ENCODE measurements at regions not wholly inside any gene's neighbourhood (a gene's known extent, or its start where the extent isn't known, plus 50 kb on each side); places are given as distances from the start of the nearest gene placed in this dataset.

DNA sequence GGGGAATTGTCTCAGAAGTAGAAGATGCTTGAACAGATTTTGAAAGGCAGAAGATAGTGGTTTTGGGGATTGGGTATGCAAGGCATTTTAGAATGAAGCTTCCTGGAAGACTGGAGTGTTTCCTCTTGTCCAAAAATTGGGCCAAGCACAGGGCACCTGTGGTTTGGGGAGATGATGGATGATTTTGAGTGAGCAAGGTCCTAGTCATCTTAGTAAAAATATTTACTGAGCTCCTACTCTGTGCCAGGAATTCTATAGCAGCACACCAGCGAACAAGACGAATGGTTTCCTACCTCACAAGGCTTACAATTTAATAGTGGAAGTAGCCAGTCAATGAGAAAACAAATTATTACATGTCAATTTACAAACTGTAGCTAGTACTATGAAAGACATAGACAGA is 484.4 kb upstream of the KIF2A start:
- peaks cover 6% of the 10 kb centered on the region for H3K4me1 ChIP-seq (ENCODE audit: control insufficient read depth, insufficient read depth, low read length)
- Mint-ChIP-seq H3K36me3 (no peaks in the 10 kb centered on the region), H3K27ac (no peak overlapping the region), H3K4me3 (no peak overlapping the region), H3K27me3 (ENCODE audit: low read depth in 2 of 2) (peaks cover 3 to 9% of the 10 kb centered on the region in 2 donors), H3K9me3 (peaks cover 2 to 5% of the 10 kb centered on the region in 2 donors), H3K4me1 (peaks cover 0 to 11% of the 10 kb centered on the region in 2 donors)
- ATAC-seq, result no peak
- H3K9me3 ChIP-seq (ENCODE audit: control insufficient read depth, insufficient read depth, low read length), result no peaks in the 10 kb centered on the region
- intact Hi-C loops (cut with micrococcal nuclease), result no loop called here
- 100% methylated on average over 2 of the region's 2 CpGs for WGBS (ENCODE audit: insufficient coverage)
- TF ChIP-seq CTCF (IDR thresholded peaks at IDR 0.05), result no peak
- H3K27ac ChIP-seq (ENCODE audit: low read length), result no peak overlapping the region
- no peak overlapping the region for H3K4me3 ChIP-seq (ENCODE audit: low read length)
- no peak for DNase-seq
- H3K36me3 ChIP-seq (ENCODE audit: control insufficient read depth, insufficient read depth, low read length), result no peaks in the 10 kb centered on the region
- H3K27me3 ChIP-seq (ENCODE audit: control insufficient read depth, insufficient read depth, low read length), result no peaks in the 10 kb centered on the region

DNA sequence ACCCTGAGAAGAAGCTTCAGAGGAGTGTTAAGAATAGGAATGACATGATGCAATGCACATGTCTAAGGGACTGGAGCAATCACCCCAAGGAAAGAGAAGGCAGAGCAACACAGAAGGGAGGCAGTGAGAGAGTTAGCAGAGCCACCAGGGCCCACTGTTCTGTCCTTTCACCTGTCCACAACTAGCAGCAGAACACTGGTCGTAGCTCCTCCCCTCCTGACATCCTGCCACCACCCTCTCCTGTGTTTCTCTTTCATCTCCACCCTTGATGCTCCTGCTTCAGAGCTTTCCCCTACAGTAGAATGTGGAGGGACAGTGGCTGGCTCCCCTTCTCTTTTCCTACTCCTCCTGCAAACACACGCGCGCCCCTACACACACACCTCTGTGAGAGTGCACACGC is 483.4 kb upstream of the KIF2A start:
- Mint-ChIP-seq H3K27me3 (ENCODE audit: low read depth in 2 of 2) (peaks cover 3 to 9% of the 10 kb centered on the region in 2 donors), H3K4me3 (no peak overlapping the region), H3K4me1 (peaks cover 0 to 11% of the 10 kb centered on the region in 2 donors), H3K27ac (no peak overlapping the region), H3K36me3 (no peaks in the 10 kb centered on the region), H3K9me3 (peaks cover 2 to 5% of the 10 kb centered on the region in 2 donors)
- no peaks in the 10 kb centered on the region for H3K36me3 ChIP-seq (ENCODE audit: control insufficient read depth, insufficient read depth, low read length)
- no peak for TF ChIP-seq CTCF (IDR thresholded peaks at IDR 0.05)
- H3K27ac ChIP-seq (ENCODE audit: low read length), result no peak overlapping the region
- intact Hi-C loops (cut with micrococcal nuclease), result no loop called here
- no peaks in the 10 kb centered on the region for H3K9me3 ChIP-seq (ENCODE audit: control insufficient read depth, insufficient read depth, low read length)
- no peak overlapping the region for H3K4me3 ChIP-seq (ENCODE audit: low read length)
- DNase-seq (no peak), ATAC-seq (peak in 1 of 3 donors; percentile 22)
- H3K4me1 ChIP-seq (ENCODE audit: control insufficient read depth, insufficient read depth, low read length), result peaks cover 6% of the 10 kb centered on the region
- H3K27me3 ChIP-seq (ENCODE audit: control insufficient read depth, insufficient read depth, low read length), result no peaks in the 10 kb centered on the region
- WGBS (ENCODE audit: insufficient coverage), result 71% methylated on average over 2 of the region's 5 CpGs

- Histone ChIP-seq H3K4me1 (ENCODE audit: control insufficient read depth, insufficient read depth, low read length) (peaks cover 6% of the 10 kb centered on the region), H3K27ac (ENCODE audit: low read length) (no peak overlapping the region), H3K27me3 (ENCODE audit: control insufficient read depth, insufficient read depth, low read length) (no peaks in the 10 kb centered on the region), H3K9me3 (ENCODE audit: control insufficient read depth, insufficient read depth, low read length) (no peaks in the 10 kb centered on the region), H3K36me3 (ENCODE audit: control insufficient read depth, insufficient read depth, low read length) (no peaks in the 10 kb centered on the region), H3K4me3 (ENCODE audit: low read length) (no peak overlapping the region)
- TF ChIP-seq CTCF (IDR thresholded peaks at IDR 0.05), result no peak
- no peaks in the 10 kb centered on the region for H3K36me3 Mint-ChIP-seq
- intact Hi-C loops (cut with micrococcal nuclease), result no loop called here
- H3K4me3 Mint-ChIP-seq, result no peak overlapping the region
- ATAC-seq (no peak), DNase-seq (no peak)
- peaks cover 0 to 11% of the 10 kb centered on the region in 2 donors for H3K4me1 Mint-ChIP-seq
- 91% methylated on average over 10 of the region's 10 CpGs for WGBS (ENCODE audit: insufficient coverage)
- H3K27me3 Mint-ChIP-seq (ENCODE audit: low read depth in 2 of 2), result peaks cover 3 to 7% of the 10 kb centered on the region in 2 donors
- no peak overlapping the region for H3K27ac Mint-ChIP-seq
- peaks cover 2 to 5% of the 10 kb centered on the region in 2 donors for H3K9me3 Mint-ChIP-seq
Observed at GRCh38 chr5:61823065-61823464, 482.9 kb upstream of the KIF2A start.

DNA sequence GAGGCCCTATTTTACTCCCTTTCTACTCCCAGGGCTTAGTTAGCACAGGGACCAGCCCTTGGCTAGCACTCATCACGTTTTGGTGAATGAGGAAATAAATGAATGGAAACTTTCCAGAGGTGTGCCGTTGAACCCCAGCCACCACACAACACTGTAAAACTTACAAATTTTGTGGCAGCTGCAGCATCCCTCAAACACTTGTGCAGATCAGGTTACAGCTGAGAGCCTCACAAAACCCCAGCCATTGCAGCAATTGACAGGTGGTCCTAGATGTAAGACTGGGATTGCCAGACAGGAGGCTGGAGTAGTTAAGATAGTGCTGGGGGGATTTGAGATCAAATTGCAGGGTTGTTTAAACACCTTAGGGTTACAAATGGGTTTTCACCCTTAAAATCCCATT is 482.2 kb upstream of the KIF2A start:
- H3K4me1 Mint-ChIP-seq, result peaks cover 0 to 11% of the 10 kb centered on the region in 2 donors
- Histone ChIP-seq H3K27me3 (ENCODE audit: control insufficient read depth, insufficient read depth, low read length) (no peaks in the 10 kb centered on the region), H3K9me3 (ENCODE audit: control insufficient read depth, insufficient read depth, low read length) (no peaks in the 10 kb centered on the region), H3K36me3 (ENCODE audit: control insufficient read depth, insufficient read depth, low read length) (no peaks in the 10 kb centered on the region), H3K27ac (ENCODE audit: low read length) (no peak overlapping the region), H3K4me1 (ENCODE audit: control insufficient read depth, insufficient read depth, low read length) (peaks cover 6% of the 10 kb centered on the region), H3K4me3 (ENCODE audit: low read length) (no peak overlapping the region)
- 100% methylated on average over 1 of the region's 2 CpGs for WGBS (ENCODE audit: insufficient coverage)
- H3K27me3 Mint-ChIP-seq (ENCODE audit: low read depth in 2 of 2), result peaks cover 0 to 3% of the 10 kb centered on the region in 2 donors
- no peak for ATAC-seq
- no peak for DNase-seq
- H3K9me3 Mint-ChIP-seq, result peaks cover 2 to 5% of the 10 kb centered on the region in 2 donors
- H3K4me3 Mint-ChIP-seq, result no peak overlapping the region
- intact Hi-C loops (cut with micrococcal nuclease), result no loop called here
- TF ChIP-seq CTCF (IDR thresholded peaks at IDR 0.05), result no peak
- H3K27ac Mint-ChIP-seq, result no peak overlapping the region
- H3K36me3 Mint-ChIP-seq, result no peaks in the 10 kb centered on the region

Data from natural killer cell (primary cell).